GM21528 (cell line): ENCODE measurements at regions not wholly inside any gene's neighbourhood (a gene's known extent, or its start where the extent isn't known, plus 50 kb on each side); places are given as distances from the start of the nearest gene placed in this dataset.
"Not testable (repeated sequence)": the region's sequence is repeated elsewhere in the genome, so short reads cannot be mapped to it uniquely, and the experiment has no call there.

Source experiments
- ATAC-seq: cut with Tn5 transposase; IDR thresholded peaks from one replicate; pipeline ENCODE4 v1.9.1; 2021; ENCODE audit warnings: mild to moderate bottlenecking, moderate library complexity; ENCODE audit not compliant: unreplicated experiment, low FRiP score

- no peak for ATAC-seq
Observed at GRCh38 chr6:99668036-99668705, 61.5 kb downstream of the PRDM13 start.

- ATAC-seq, result no peak
Observed at GRCh38 chr6:99689916-99690685, 83.5 kb downstream of the PRDM13 start.

- ATAC-seq, result not testable (repeated sequence)
Observed at GRCh38 chr6:99702287-99702686, 95.7 kb downstream of the PRDM13 start.

GRCh38 chr6:99709062-99709461 lies 102.4 kb downstream of the PRDM13 start:
- no peak for ATAC-seq

GRCh38 chr6:99711302-99711701 lies 104.7 kb downstream of the PRDM13 start:
- ATAC-seq, result no peak

- ATAC-seq, result no peak
Observed at GRCh38 chr6:99711925-99712324, 105.3 kb downstream of the PRDM13 start.

- no peak for ATAC-seq
Observed at GRCh38 chr6:99712519-99712918, 105.9 kb downstream of the PRDM13 start.

GRCh38 chr6:99722043-99722442 lies 115.4 kb downstream of the PRDM13 start:
- not testable (repeated sequence) for ATAC-seq

GRCh38 chr6:99730237-99730636 lies 123.6 kb downstream of the PRDM13 start:
- not testable (repeated sequence) for ATAC-seq

GRCh38 chr6:99736302-99736701 lies 129.7 kb downstream of the PRDM13 start:
- ATAC-seq, result no peak

GRCh38 chr6:99739526-99739925 lies 132.9 kb downstream of the PRDM13 start:
- ATAC-seq, result no peak

GRCh38 chr6:99741092-99741491 lies 134.5 kb downstream of the PRDM13 start:
- ATAC-seq, result no peak

- ATAC-seq, result no peak
Observed at GRCh38 chr6:99743647-99744046, 137.0 kb downstream of the PRDM13 start.

- ATAC-seq, result no peak
Observed at GRCh38 chr6:99745651-99746050, 139.0 kb downstream of the PRDM13 start.

- ATAC-seq, result peak; percentile 91
Observed at GRCh38 chr6:99746261-99746895, 139.7 kb downstream of the PRDM13 start.

GRCh38 chr6:99761711-99762110 lies 155.1 kb downstream of the PRDM13 start:
- no peak for ATAC-seq

GRCh38 chr6:99768166-99768565 lies 161.5 kb downstream of the PRDM13 start:
- no peak for ATAC-seq

- no peak for ATAC-seq
Observed at GRCh38 chr6:99779631-99780555, 173.3 kb downstream of the PRDM13 start.

GRCh38 chr6:99780556-99780885 lies 173.9 kb downstream of the PRDM13 start:
- ATAC-seq, result no peak

GRCh38 chr6:99789767-99790166 lies 183.1 kb downstream of the PRDM13 start:
- no peak for ATAC-seq

GRCh38 chr6:99790679-99791078 lies 184.0 kb downstream of the PRDM13 start:
- ATAC-seq, result no peak
